Central memory CD4-positive, alpha-beta T cell (primary cell): ENCODE measurements at regions not wholly inside any gene's neighbourhood (a gene's known extent, or its start where the extent isn't known, plus 50 kb on each side); places are given as distances from the start of the nearest gene placed in this dataset.
"Not testable (repeated sequence)": the region's sequence is repeated elsewhere in the genome, so short reads cannot be mapped to it uniquely, and the experiment has no call there.

Source experiments
- DNase-seq: peaks from one replicate; pipeline ENCODE4 v3.0.0; 2022

GRCh38 chr14:30445852-30446251 is 113.1 kb upstream of the G2E3 start:
- no peak for DNase-seq

GRCh38 chr14:30450631-30451545 is 108.1 kb upstream of the G2E3 start:
- DNase-seq, result no peak

- no peak for DNase-seq
Observed at GRCh38 chr14:30456296-30456695, 102.7 kb upstream of the G2E3 start.

- no peak for DNase-seq
Observed at GRCh38 chr14:30462358-30462757, 96.6 kb upstream of the G2E3 start.

- no peak for DNase-seq
Observed at GRCh38 chr14:30464481-30464880, 94.5 kb upstream of the G2E3 start.

GRCh38 chr14:30468354-30468753 is 90.6 kb upstream of the G2E3 start:
- no peak for DNase-seq

DNA sequence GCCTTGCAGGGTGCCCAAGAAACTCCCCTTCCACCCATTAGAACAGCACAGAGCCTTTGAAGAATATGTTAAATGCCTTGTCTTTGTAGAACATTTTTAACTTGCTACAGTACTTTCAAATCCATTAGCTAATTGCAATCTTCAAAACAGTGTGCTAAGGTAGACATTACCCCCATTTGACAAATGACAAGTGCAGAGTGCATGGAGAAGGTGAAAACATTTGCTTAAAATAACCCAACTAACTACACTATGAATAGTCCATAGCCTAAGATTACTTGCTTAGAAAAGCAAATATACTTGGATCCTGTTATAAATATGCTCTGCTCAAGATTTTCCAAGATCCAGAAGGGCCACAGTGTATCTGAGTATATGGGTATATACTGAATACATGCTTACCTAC is 87.0 kb upstream of the G2E3 start:
- no peak for DNase-seq

- not testable (repeated sequence) for DNase-seq
Observed at GRCh38 chr14:30473846-30474696, 84.9 kb upstream of the G2E3 start.

DNA sequence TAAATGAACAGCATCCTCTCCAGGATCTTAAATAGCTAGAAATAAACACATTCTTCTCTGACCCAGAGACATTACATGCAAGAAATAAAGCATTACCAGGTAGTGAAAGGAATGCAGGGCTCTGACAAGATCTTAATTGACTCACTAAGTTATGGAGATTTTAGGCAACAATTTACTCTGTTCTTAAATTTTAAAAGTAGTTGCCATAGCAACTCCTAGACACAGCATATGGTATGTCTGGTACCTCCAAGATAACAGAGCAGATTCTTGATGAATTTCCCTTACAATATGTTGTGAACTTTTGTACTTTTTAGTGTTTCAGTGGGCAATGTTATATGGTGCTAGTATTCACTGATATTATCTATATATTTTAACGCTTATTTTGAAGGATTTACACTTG is 76.7 kb upstream of the G2E3 start:
- DNase-seq, result no peak

GRCh38 chr14:30484201-30484600 is 74.8 kb upstream of the G2E3 start:
- no peak for DNase-seq

GRCh38 chr14:30484976-30485375 is 74.0 kb upstream of the G2E3 start:
- DNase-seq, result no peak

- no peak for DNase-seq
Observed at GRCh38 chr14:30496852-30497251, 62.1 kb upstream of the G2E3 start.

- DNase-seq, result no peak
Observed at GRCh38 chr14:30499358-30499757, 59.6 kb upstream of the G2E3 start.

GRCh38 chr14:30500222-30500621 is 58.7 kb upstream of the G2E3 start:
- no peak for DNase-seq

DNA sequence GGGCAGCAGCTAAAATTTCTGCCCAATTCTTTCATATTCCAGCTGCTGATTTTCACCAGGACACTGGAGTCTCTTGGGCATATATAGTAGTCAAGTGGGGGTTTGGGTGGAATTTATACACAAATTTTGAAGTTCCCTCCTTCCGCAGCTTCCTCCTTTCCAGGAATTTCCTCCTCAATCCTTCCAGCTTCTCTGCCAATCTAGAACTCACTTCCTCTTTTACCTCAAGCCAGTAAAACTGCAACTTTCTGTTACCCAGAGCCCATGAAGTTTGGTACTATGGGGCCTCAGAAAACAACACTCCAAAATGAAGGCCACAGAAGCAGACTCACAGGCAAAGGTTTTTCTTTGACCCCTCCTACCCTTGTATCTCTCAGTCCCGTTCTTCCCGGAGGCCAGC is 51.7 kb upstream of the G2E3 start:
- no peak for DNase-seq
